ENCODE measurements at regions not wholly inside any gene's neighbourhood (a gene's known extent, or its start where the extent isn't known, plus 50 kb on each side); places are given as distances from the start of the nearest gene placed in this dataset.

DNA sequence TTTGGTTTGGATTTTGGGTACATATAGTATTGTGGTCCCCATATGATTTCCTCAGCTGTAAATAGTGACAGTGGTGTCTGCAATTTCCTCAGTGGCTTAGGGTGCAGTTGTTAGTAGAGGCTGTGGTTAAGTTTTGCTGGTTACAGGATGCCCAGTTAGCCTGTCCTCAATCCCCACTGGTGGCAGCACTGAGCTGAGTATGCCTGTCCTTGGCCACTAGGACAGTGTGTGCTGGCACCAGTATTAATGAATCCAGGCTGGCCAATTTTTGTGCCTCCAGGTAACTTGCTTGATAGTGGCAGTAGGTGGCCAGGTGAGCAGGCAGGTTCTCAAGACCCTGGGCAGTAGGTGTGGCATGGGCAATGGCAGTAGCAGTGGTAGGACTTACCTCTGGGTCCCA is 973.1 kb downstream of the TMEM182 start:
- H3K27ac Mint-ChIP-seq (ENCODE audit: unreplicated experiment), result no peak overlapping the region
- no peaks in the 10 kb centered on the region for H3K4me1 Mint-ChIP-seq (ENCODE audit: low read depth, unreplicated experiment)

GRCh38 chr2:103738108-103738507 is 976.3 kb downstream of the TMEM182 start:
- Mint-ChIP-seq H3K36me3 (ENCODE audit: unreplicated experiment) (peaks cover 7% of the 10 kb centered on the region), H3K4me3 (ENCODE audit: unreplicated experiment) (no peak overlapping the region), H3K27me3 (ENCODE audit: unreplicated experiment) (peaks cover 3% of the 10 kb centered on the region), H3K9me3 (ENCODE audit: unreplicated experiment) (peaks cover 8% of the 10 kb centered on the region), H3K4me1 (ENCODE audit: low read depth, unreplicated experiment) (no peaks in the 10 kb centered on the region), H3K27ac (ENCODE audit: unreplicated experiment) (no peak overlapping the region)
- no peak for DNase-seq
- no peak for TF ChIP-seq CTCF (IDR thresholded peaks at IDR 0.05; ENCODE audit: partially characterized antibody, unreplicated experiment)

More for the DNA sequence above, 973.1 kb downstream of the TMEM182 start:
- Mint-ChIP-seq H3K9me3 (ENCODE audit: unreplicated experiment) (peaks cover 11% of the 10 kb centered on the region), H3K36me3 (ENCODE audit: unreplicated experiment) (peaks cover 11% of the 10 kb centered on the region), H3K4me3 (ENCODE audit: unreplicated experiment) (no peak overlapping the region), H3K27me3 (ENCODE audit: unreplicated experiment) (peaks cover 3% of the 10 kb centered on the region)
- TF ChIP-seq CTCF (IDR thresholded peaks at IDR 0.05; ENCODE audit: partially characterized antibody, unreplicated experiment), result no peak
- DNase-seq, result no peak

DNA sequence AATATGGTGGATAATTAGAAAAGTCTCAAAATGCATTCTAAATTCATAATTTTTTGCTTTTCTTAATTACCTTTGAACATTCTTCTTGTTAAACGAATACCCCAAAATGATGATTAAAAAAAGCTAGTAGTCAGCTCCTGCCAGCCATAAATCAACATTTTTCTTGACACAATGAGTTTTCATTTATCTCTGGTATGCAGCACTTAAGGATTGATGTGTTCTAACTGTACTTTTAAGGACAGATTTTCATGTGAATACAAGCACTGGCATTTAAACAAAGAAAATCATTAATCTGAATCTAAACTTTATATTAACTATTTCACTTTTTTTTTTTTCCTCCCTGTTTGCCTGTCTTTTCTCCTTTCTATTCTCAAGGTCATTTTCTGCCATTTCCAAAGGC is 976.8 kb downstream of the TMEM182 start:
- peaks cover 5% of the 10 kb centered on the region for H3K9me3 Mint-ChIP-seq (ENCODE audit: unreplicated experiment)
- H3K4me1 Mint-ChIP-seq (ENCODE audit: low read depth, unreplicated experiment), result no peaks in the 10 kb centered on the region
- DNase-seq, result no peak
- peaks cover 3% of the 10 kb centered on the region for H3K27me3 Mint-ChIP-seq (ENCODE audit: unreplicated experiment)
- no peak overlapping the region for H3K27ac Mint-ChIP-seq (ENCODE audit: unreplicated experiment)
- H3K36me3 Mint-ChIP-seq (ENCODE audit: unreplicated experiment), result peaks cover 5% of the 10 kb centered on the region
- no peak for TF ChIP-seq CTCF (IDR thresholded peaks at IDR 0.05; ENCODE audit: partially characterized antibody, unreplicated experiment)
- no peak overlapping the region for H3K4me3 Mint-ChIP-seq (ENCODE audit: unreplicated experiment)

GRCh38 chr2:103739186-103739585 is 977.4 kb downstream of the TMEM182 start:
- Mint-ChIP-seq H3K27ac (ENCODE audit: unreplicated experiment) (no peak overlapping the region), H3K4me1 (ENCODE audit: low read depth, unreplicated experiment) (no peaks in the 10 kb centered on the region), H3K27me3 (ENCODE audit: unreplicated experiment) (peaks cover under 1% of the 10 kb centered on the region), H3K9me3 (ENCODE audit: unreplicated experiment) (peaks cover 2% of the 10 kb centered on the region), H3K36me3 (ENCODE audit: unreplicated experiment) (peaks cover 2% of the 10 kb centered on the region), H3K4me3 (ENCODE audit: unreplicated experiment) (no peak overlapping the region)
- no peak for TF ChIP-seq CTCF (IDR thresholded peaks at IDR 0.05; ENCODE audit: partially characterized antibody, unreplicated experiment)
- DNase-seq, result no peak

DNA sequence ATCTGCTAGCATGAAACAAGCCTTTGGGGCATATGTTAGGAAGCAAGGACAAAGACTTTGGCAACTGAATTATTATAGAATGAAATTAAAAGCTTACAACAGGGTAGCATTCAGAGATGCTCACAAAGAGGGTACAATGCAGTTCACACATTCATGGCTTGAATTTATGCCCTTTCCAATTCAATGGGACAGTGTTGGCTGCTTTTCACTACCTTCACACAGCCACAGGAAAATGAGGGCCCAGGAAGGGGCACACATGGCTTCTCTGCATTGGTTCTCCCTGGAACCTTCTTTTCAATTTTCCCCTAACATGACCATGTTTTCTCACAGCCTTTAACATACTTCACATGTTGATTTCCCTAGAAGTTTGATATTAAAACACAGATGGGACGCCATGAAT is 978.1 kb downstream of the TMEM182 start:
- no peak for TF ChIP-seq CTCF (IDR thresholded peaks at IDR 0.05; ENCODE audit: partially characterized antibody, unreplicated experiment)
- H3K27me3 Mint-ChIP-seq (ENCODE audit: unreplicated experiment), result no peaks in the 10 kb centered on the region
- no peaks in the 10 kb centered on the region for H3K4me1 Mint-ChIP-seq (ENCODE audit: low read depth, unreplicated experiment)
- H3K9me3 Mint-ChIP-seq (ENCODE audit: unreplicated experiment), result no peaks in the 10 kb centered on the region
- H3K36me3 Mint-ChIP-seq (ENCODE audit: unreplicated experiment), result no peaks in the 10 kb centered on the region
- H3K27ac Mint-ChIP-seq (ENCODE audit: unreplicated experiment), result no peak overlapping the region
- no peak for DNase-seq
- no peak overlapping the region for H3K4me3 Mint-ChIP-seq (ENCODE audit: unreplicated experiment)

All from glutamatergic neuron (in vitro differentiated cells).